HCT116 (cell line): ENCODE measurements at regions not wholly inside any gene's neighbourhood (a gene's known extent, or its start where the extent isn't known, plus 50 kb on each side); places are given as distances from the start of the nearest gene placed in this dataset.

Experiments used
- ATAC-seq: fragments of 200-7000 bp; cut with Tn5 transposase; 2 replicates; pipeline ENCODE4 v1.9.1; 2020; ENCODE audit warnings: mild to moderate bottlenecking, moderate library complexity
- BruUV-seq: library from RNA; stranded (reverse); fragments of 400-500 nt; replicated peaks from 2 replicates; lab custom pipeline; 2021; lab: Mats Ljungman, UMichigan
- CTCF ChIA-PET: fragments of 300-600 bp; sonication (Branson Sonifier 250); formaldehyde crosslinking; loops from one replicate; lab custom pipeline; 2021; ENCODE audit warnings: antibody characterized with exemption; lab: Charles Lee
- POLR2A ChIA-PET: fragments of 300-600, 350-600 bp; sonication (Branson Sonifier 250); formaldehyde crosslinking; loops from one replicate; lab custom pipeline; 2021; ENCODE audit warnings: antibody characterized with exemption; lab: Charles Lee
- RAD21 ChIA-PET, 2 experiments: fragments of 300-600 bp; sonication (Branson Sonifier 250); formaldehyde crosslinking; loops; one replicate each; lab custom pipeline; 2023; ENCODE audit warnings: low total read pairs in 2 of 2; ENCODE audit not compliant: uncharacterized antibody in 2 of 2, unreplicated experiment in 2 of 2, low non-redundant PET in 1 of 2; lab: Charles Lee
- DNase-seq: peaks from one replicate; pipeline ENCODE4 v3.0.0-alpha.2; 2010; ENCODE audit warnings: low read depth, low spot score
- H2AFZ ChIP-seq: fragments of 200-600 bp; shearing (Covaris generic), sonication (generic); 2 replicates; pipeline ENCODE4 v1.6.1; 2017; ENCODE audit warnings: low read depth, mixed run types, mixed read lengths, antibody characterized with exemption, low read length; ENCODE audit not compliant: poor library complexity, severe bottlenecking
- H3K27ac ChIP-seq: 2 replicates; pipeline ENCODE4 v1.5.1; 2012; ENCODE audit warnings: low read depth, low read length
- H3K27me3 ChIP-seq: fragments of 200-600 bp; sonication (generic); 2 replicates; pipeline ENCODE4 v1.6.1; 2016; ENCODE audit warnings: mixed run types, low read length, mixed read lengths; ENCODE audit not compliant: insufficient read depth
- H3K36me3 ChIP-seq, 2 experiments: fragments of 200-500 bp in 1 of 2; fragments of 200-600 bp in 1 of 2; sonication (Bioruptor generic) in 1 of 2; sonication (generic) in 1 of 2; 2 replicates each; pipeline versions ENCODE4 v1.5.1 to v1.6.1; 2014 to 2016; ENCODE audit warnings: low read length in 2 of 2, inconsistent platforms in 1 of 2, mixed read lengths in 1 of 2, mixed run types in 1 of 2; ENCODE audit not compliant: insufficient read depth in 2 of 2, control insufficient read depth in 1 of 2
- H3K4me1 ChIP-seq, 2 experiments: fragments of 200-600 bp in 1 of 2; sonication (generic) in 1 of 2; 2 replicates each; pipeline versions ENCODE4 v1.5.1 to v1.6.1; 2012 to 2017; ENCODE audit warnings: low read length in 2 of 2, inconsistent platforms in 1 of 2, mild to moderate bottlenecking in 1 of 2, mixed read lengths in 1 of 2, mixed run types in 1 of 2, moderate library complexity in 1 of 2; ENCODE audit not compliant: insufficient read depth in 2 of 2, control insufficient read depth in 1 of 2
- H3K4me2 ChIP-seq: fragments of 200-600 bp; sonication (generic); 2 replicates; pipeline ENCODE4 v1.6.1; 2017; ENCODE audit warnings: mixed run types, low read length, mixed read lengths
- H3K4me3 ChIP-seq, 2 experiments: fragments of 200-600 bp in 1 of 2; sonication (generic) in 1 of 2; replicated peaks in 1 of 2; 2 replicates each; pipeline ENCODE4 v1.5.1; 2011 to 2016; ENCODE audit warnings: low read length in 2 of 2, control low read depth in 1 of 2, low read depth in 1 of 2, mild to moderate bottlenecking in 1 of 2, mixed read lengths in 1 of 2, mixed run types in 1 of 2
- H3K79me2 ChIP-seq: fragments of 200-600 bp; sonication (generic); 2 replicates; pipeline ENCODE4 v1.6.1; 2017; ENCODE audit warnings: mild to moderate bottlenecking, mixed run types, low read length, moderate library complexity, mixed read lengths; ENCODE audit not compliant: insufficient read depth
- H3K9ac ChIP-seq: fragments of 200-600 bp; sonication (generic); 2 replicates; pipeline ENCODE4 v1.6.1; 2016; ENCODE audit warnings: low read length, mixed read lengths
- H3K9me2 ChIP-seq: fragments of 200-600 bp; sonication (generic), shearing (Covaris generic); 2 replicates; pipeline ENCODE4 v1.6.1; 2017; ENCODE audit warnings: mixed run types, mild to moderate bottlenecking, moderate library complexity; ENCODE audit not compliant: insufficient read depth
- H3K9me3 ChIP-seq, 2 experiments: fragments of 200-500 bp in 1 of 2; fragments of 200-600 bp in 1 of 2; sonication (Bioruptor generic) in 1 of 2; sonication (generic) in 1 of 2; 2 replicates each; pipeline ENCODE4 v1.6.1; 2014 to 2017; ENCODE audit warnings: low read length in 2 of 2, mixed read lengths in 2 of 2, inconsistent platforms in 1 of 2, low read depth in 1 of 2, mild to moderate bottlenecking in 1 of 2, mixed run types in 1 of 2, moderate library complexity in 1 of 2; ENCODE audit not compliant: control insufficient read depth in 1 of 2, insufficient read depth in 1 of 2
- H4K20me1 ChIP-seq: fragments of 200-600 bp; sonication (generic), shearing (Covaris generic); 2 replicates; pipeline ENCODE4 v1.6.1; 2017; ENCODE audit warnings: mixed run types, mild to moderate bottlenecking, moderate library complexity; ENCODE audit not compliant: insufficient read depth
- ATF3 ChIP-seq: IDR thresholded peaks from 2 replicates; pipeline ENCODE4 v1.6.1; 2012
- CBX3 ChIP-seq: IDR thresholded peaks from 2 replicates; pipeline ENCODE4 v1.6.1; 2012; ENCODE audit warnings: low read depth
- CEBPB ChIP-seq: IDR thresholded peaks from 2 replicates; pipeline ENCODE4 v1.6.1; 2012; ENCODE audit warnings: low read depth
- EGR1 ChIP-seq: IDR thresholded peaks from 2 replicates; pipeline ENCODE4 v1.6.1; 2012; ENCODE audit warnings: low read depth
- ELF1 ChIP-seq: IDR thresholded peaks from 2 replicates; pipeline ENCODE4 v1.6.1; 2012; ENCODE audit warnings: low read depth, borderline replicate concordance
- FOSL1 ChIP-seq: IDR thresholded peaks from 2 replicates; pipeline ENCODE4 v1.6.1; 2012; ENCODE audit warnings: low read depth
- JUND ChIP-seq: IDR thresholded peaks from 2 replicates; pipeline ENCODE4 v1.6.1; 2012
- MAX ChIP-seq: IDR thresholded peaks from 2 replicates; pipeline ENCODE4 v1.6.1; 2012
- POLR2A ChIP-seq: IDR thresholded peaks from 2 replicates; pipeline ENCODE4 v1.7.0; 2011; ENCODE audit warnings: borderline replicate concordance; ENCODE audit not compliant: insufficient read depth, insufficient read length; ENCODE audit errors: extremely low read depth
- POLR2AphosphoS5 ChIP-seq: IDR thresholded peaks from 2 replicates; pipeline ENCODE4 v1.6.1; 2011; ENCODE audit warnings: mild to moderate bottlenecking, low read depth, low read length, moderate library complexity
- RAD21 ChIP-seq: IDR thresholded peaks from 2 replicates; pipeline ENCODE4 v1.6.1; 2012; ENCODE audit warnings: low read depth, mild to moderate bottlenecking
- REST ChIP-seq: IDR thresholded peaks from 2 replicates; pipeline ENCODE4 v1.6.1; 2012; ENCODE audit warnings: low read depth
- SP1 ChIP-seq: IDR thresholded peaks from 2 replicates; pipeline ENCODE4 v1.6.1; 2012; ENCODE audit warnings: low read depth
- SRF ChIP-seq: IDR thresholded peaks from 2 replicates; pipeline ENCODE4 v1.6.1; 2012; ENCODE audit warnings: low read depth
- TCF7L2 ChIP-seq: IDR thresholded peaks from 2 replicates; pipeline ENCODE4 v1.7.0; 2011; ENCODE audit warnings: borderline replicate concordance, inconsistent platforms; ENCODE audit not compliant: insufficient read depth, insufficient read length; ENCODE audit errors: extremely low read depth
- YY1 ChIP-seq: IDR thresholded peaks from 2 replicates; pipeline ENCODE4 v1.6.1; 2011; ENCODE audit warnings: low read length, low read depth, moderate library complexity, mild to moderate bottlenecking; ENCODE audit not compliant: insufficient replicate concordance; ENCODE audit errors: extremely low read depth
- ZFX ChIP-seq: fragments of 450-650 bp; IDR thresholded peaks from 2 replicates; pipeline ENCODE4 v1.6.1; 2017
- intact Hi-C: fragments of 100-400 bp; cut with micrococcal nuclease; formaldehyde crosslinking; loops from 2 replicates; pipeline ENCODE4 v1.10.0; 2022
- TF ChIP-seq, protein P1 (sequence below): IDR thresholded peaks from 2 replicates; pipeline ENCODE4 v1.6.1; 2011; ENCODE audit warnings: mild to moderate bottlenecking, low read length, moderate library complexity; ENCODE audit not compliant: insufficient replicate concordance; ENCODE audit errors: extremely low read depth

GRCh38 chr11:91293119-91293518 lies 931.5 kb upstream of the FAT3 start (continued):
- TF ChIP-seq REST, result no peak

DNA sequence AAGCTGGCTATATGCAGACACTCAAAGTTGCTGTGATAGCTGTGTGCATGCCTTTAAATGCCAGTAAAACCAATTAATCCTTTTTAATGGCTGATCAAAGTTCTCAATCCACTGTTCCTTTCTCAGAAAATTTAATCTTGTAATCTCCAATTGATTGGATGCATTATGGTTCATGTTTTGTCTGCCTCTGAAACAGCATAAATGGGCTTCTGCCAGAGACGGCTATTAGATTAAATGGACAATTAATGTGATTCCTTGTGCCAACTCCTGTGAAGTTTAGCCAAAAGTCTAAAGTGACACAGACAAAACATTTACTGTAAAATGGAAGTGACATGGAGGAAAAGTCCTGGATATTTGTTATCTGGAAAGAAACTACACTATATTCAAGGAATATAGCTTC lies 952.5 kb upstream of the FAT3 start:
- RAD21 ChIA-PET, result no interaction called here
- Histone ChIP-seq H4K20me1 (no peaks in the 10 kb centered on the region), H3K4me2 (no peak overlapping the region), H3K27ac (no peak overlapping the region), H3K9me2 (no peaks in the 10 kb centered on the region), H3K4me3 (no peak overlapping the region), H3K9me3 (peaks cover 0 to 5% of the 10 kb centered on the region in 2 experiments; a peak in 2 of 4 replicates), H3K36me3 (no peaks in the 10 kb centered on the region), H3K9ac (no peak overlapping the region), H2AFZ (no peak overlapping the region), H3K79me2 (no peaks in the 10 kb centered on the region), H3K27me3 (no peaks in the 10 kb centered on the region), H3K4me1 (no peaks in the 10 kb centered on the region)
- CTCF ChIA-PET, result no interaction called here
- TF ChIP-seq POLR2A (no peak), SP1 (no peak), ATF3 (no peak), TCF7L2 (no peak), MAX (no peak), CEBPB (no peak), SRF (no peak), EGR1 (no peak), FOSL1 (no peak), ZFX (no peak), YY1 (no peak), ELF1 (no peak), POLR2AphosphoS5 (no peak), REST (no peak), RAD21 (no peak), JUND (no peak), CBX3 (no peak)
- TF ChIP-seq, protein P1, sequence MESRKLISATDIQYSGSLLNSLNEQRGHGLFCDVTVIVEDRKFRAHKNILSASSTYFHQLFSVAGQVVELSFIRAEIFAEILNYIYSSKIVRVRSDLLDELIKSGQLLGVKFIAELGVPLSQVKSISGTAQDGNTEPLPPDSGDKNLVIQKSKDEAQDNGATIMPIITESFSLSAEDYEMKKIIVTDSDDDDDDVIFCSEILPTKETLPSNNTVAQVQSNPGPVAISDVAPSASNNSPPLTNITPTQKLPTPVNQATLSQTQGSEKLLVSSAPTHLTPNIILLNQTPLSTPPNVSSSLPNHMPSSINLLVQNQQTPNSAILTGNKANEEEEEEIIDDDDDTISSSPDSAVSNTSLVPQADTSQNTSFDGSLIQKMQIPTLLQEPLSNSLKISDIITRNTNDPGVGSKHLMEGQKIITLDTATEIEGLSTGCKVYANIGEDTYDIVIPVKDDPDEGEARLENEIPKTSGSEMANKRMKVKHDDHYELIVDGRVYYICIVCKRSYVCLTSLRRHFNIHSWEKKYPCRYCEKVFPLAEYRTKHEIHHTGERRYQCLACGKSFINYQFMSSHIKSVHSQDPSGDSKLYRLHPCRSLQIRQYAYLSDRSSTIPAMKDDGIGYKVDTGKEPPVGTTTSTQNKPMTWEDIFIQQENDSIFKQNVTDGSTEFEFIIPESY, result no peak
- intact Hi-C loops, result no loop called here
- no TSS peak for BruUV-seq
- DNase-seq (no peak), ATAC-seq (no peak)
- POLR2A ChIA-PET, result no interaction called here
